Jurkat, Clone E6-1 (cell line): ENCODE measurements at regions not wholly inside any gene's neighbourhood (a gene's known extent, or its start where the extent isn't known, plus 50 kb on each side); places are given as distances from the start of the nearest gene placed in this dataset.
"Not testable (repeated sequence)": the region's sequence is repeated elsewhere in the genome, so short reads cannot be mapped to it uniquely, and the experiment has no call there.

Experiments
- DNase-seq: peaks from one replicate; pipeline ENCODE4 v3.0.0-alpha.2; 2011; ENCODE audit warnings: low read depth, low spot score
- H3K4me3 ChIP-seq: 2 replicates; pipeline ENCODE4 v1.5.1; 2011; ENCODE audit warnings: mild to moderate bottlenecking, low read length, control low read depth, moderate library complexity

- not testable (repeated sequence) for DNase-seq, H3K4me3 ChIP-seq
Measured at GRCh38 chr16:88145376-88145775, 194.1 kb downstream of the BANP start.

DNA sequence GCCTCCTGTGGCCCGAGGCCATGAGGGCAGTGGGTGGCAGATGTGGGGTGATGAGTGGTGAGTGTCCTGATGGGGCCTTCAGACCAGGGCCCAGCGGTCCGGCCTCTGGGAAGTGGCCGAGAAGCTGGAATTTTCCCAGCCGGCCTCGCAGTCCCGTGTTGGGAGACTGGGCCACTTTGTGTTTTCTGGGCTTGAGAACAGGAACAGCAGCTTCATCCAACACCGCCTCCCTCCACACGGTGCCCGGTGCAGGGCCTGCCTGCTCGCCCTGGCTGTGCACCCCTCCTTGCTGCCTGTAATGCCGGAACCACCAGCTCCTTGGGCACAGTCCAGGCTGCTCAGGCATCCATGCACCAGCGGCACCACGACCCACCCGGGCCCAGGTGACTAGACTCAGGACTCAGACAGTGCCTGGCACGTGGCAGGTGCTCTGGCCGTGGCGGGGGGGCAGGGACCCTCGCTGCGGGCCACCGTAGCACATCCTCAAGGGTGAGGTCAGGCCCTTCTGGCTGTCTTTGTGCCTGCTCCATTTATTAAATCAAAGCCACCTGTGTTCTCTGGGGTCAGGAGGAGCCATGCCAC lies 194.7 kb downstream of the BANP start:
- H3K4me3 ChIP-seq, DNase-seq: not testable (repeated sequence)

- DNase-seq, H3K4me3 ChIP-seq: not testable (repeated sequence)
Measured at GRCh38 chr16:88148078-88148477, 196.8 kb downstream of the BANP start.

DNA sequence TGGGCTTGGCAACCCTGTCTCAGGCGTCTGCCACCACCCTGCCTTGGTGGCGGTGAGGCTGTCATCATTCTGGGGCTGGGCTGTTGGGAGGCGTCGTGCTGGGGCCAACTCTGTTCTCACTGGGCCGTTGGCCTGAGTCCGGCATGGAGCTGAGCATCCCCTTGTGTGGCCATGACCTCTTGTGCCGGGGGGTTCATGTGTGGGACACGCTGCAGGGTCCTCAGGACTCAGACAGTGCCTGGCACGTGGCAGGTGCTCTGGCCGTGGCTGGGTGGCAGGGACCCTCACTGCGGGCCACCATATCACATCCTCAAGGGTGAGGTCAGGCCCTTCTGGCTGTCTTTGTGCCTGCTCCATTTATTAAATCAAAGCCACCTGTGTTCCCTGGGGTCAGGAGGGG lies 197.4 kb downstream of the BANP start:
- not testable (repeated sequence) for DNase-seq, H3K4me3 ChIP-seq

- not testable (repeated sequence) for H3K4me3 ChIP-seq, DNase-seq
Measured at GRCh38 chr16:88149158-88149603, 197.9 kb downstream of the BANP start.

DNA sequence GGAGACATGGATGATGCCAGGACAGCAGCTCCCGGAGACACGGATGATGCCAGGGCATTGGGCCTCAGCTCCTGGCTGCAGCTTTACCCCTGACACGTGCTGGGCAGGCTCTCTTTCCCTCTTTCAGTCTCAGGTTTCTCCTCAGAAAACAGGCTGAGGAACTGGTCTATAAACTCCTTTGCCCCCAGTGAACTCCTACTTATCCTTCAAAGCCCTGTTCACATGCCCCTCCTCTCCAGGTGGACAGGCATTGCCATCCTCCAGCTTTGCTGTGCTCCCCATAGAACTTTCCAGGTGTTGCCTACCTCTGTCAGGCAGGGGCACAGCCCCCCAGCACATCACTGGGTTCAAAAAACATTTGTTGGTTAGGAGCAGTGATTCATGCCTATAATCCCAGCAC lies 198.4 kb downstream of the BANP start:
- DNase-seq, H3K4me3 ChIP-seq: not testable (repeated sequence)

DNA sequence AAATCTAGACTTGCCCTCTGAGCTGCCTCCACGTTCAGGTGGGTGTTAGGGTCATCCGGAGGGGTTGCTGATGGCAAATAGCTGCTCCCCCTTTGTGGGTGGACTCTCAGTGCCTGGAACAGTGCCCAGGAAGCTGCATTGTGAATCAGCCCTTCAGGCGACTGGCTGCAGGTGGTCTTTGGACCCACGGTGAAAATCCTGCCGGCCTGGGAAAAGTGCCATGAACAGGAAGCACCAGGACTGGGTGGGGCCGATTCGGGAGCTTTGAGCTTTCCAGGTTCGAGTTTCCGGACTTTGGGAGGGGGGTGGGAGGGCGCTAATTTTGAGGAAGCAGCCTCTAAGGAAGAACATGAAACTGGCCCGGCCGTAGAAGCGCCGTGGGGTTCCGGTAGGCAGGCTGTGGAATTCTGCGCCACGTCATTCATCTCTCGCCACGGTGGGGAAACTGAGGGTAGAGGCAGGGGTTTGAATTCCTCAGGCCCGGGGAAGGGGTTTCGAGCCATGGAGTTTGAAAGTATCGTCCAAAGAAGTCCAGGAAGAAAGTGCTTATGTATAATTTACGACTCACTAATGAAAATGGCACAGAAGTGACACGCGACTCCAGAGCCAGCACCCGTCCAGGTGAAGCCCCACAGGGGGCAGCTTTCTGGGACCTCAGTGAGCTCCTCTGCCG lies 199.4 kb downstream of the BANP start:
- not testable (repeated sequence) for H3K4me3 ChIP-seq, DNase-seq

GRCh38 chr16:88151129-88151499 lies 199.9 kb downstream of the BANP start:
- not testable (repeated sequence) for H3K4me3 ChIP-seq, DNase-seq

DNA sequence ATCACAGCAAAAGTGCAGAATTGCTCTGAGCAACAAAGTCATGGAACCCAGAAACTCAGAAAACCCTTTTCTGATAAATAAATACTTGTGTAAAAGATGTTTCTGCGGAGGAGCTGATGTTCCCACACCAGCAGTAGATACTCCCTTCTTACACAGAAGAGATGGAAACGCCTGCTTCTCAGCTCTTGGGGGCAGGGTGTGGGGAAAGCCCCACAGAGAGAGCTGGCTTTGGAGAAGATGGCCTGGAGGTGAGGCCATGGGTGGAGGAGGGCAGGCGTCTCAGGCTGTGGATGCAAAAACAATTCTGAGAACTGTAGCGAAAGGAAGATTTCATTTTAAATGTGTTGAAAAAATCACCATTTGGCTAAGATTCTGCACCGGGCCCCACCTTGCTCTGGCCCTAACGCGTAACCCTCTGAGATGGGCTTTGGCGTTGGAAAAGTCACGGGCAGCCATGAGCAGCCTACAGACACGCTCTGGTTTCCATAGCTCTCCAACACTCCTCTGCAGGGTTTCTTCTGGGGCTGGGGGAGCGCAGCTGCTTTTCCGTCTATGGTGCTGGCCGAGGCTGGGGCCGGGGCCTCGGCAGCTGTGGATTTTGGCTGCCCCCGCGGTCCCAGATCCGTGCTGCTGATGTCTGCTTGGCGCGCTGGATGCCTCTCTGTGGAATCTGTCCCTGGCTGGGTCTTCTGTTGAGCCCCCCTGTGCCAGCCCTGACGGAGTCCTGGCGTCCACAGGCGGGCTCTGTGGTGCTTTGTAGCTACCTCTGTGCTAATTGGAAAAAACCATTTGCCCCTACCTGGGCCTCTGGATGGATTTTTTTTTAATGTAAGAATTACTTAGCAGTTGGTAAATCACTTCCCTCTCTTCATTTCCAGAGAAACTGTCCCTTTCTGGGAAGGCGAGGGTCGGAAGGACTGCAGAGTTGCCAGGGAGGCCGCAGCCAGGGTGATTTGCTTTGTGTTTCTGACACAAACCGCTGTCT lies 200.9 kb downstream of the BANP start:
- H3K4me3 ChIP-seq, DNase-seq: not testable (repeated sequence)

DNA sequence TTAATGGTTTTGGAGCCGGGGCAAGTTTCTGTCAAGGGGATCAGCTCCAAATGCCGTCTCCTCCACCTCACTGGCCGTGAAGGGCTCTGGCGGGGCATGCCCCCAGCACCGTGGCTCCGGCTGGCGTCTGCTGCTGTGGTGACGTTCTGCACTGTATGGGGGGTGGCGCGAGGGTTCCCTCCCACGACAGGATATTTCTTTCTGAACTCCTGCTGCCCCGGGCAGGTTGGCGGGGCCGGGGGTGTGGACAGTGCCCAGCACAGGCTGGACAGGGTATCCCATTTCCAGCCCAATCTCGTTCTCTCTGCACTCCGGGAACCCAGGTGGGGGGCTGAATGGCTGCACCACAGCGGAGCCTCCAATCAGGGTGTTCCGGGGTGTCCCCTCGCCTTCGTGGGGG lies 201.6 kb downstream of the BANP start:
- not testable (repeated sequence) for H3K4me3 ChIP-seq, DNase-seq

GRCh38 chr16:88153516-88153915 lies 202.3 kb downstream of the BANP start:
- not testable (repeated sequence) for DNase-seq, H3K4me3 ChIP-seq

DNA sequence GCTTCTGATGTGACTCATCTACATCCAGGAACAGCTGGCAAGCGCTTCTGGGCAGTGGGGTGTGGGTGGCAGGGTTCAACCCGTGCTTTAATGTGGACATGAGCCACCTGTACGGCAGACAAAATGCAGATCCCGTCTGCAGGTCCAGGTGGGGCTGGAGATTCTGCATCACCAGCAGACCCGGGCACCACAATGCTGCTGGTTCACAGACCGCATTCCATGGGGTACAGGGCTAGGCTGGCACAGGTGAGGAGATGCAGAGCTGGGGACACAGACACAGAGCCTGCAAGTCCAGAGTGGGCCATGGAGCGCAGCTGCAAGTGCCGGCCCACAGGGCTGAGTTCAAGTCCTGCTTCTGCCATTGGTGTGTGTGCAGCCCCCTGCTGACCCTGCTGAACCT lies 203.7 kb downstream of the BANP start:
- H3K4me3 ChIP-seq: not testable (repeated sequence)

GRCh38 chr16:88155681-88156080 lies 204.4 kb downstream of the BANP start:
- not testable (repeated sequence) for DNase-seq, H3K4me3 ChIP-seq

More for the DNA sequence above, 203.7 kb downstream of the BANP start:
- not testable (repeated sequence) for DNase-seq

GRCh38 chr16:88156640-88157283 lies 205.5 kb downstream of the BANP start:
- H3K4me3 ChIP-seq, DNase-seq: not testable (repeated sequence)

- not testable (repeated sequence) for DNase-seq, H3K4me3 ChIP-seq
Measured at GRCh38 chr16:88157686-88158085, 206.5 kb downstream of the BANP start.

DNA sequence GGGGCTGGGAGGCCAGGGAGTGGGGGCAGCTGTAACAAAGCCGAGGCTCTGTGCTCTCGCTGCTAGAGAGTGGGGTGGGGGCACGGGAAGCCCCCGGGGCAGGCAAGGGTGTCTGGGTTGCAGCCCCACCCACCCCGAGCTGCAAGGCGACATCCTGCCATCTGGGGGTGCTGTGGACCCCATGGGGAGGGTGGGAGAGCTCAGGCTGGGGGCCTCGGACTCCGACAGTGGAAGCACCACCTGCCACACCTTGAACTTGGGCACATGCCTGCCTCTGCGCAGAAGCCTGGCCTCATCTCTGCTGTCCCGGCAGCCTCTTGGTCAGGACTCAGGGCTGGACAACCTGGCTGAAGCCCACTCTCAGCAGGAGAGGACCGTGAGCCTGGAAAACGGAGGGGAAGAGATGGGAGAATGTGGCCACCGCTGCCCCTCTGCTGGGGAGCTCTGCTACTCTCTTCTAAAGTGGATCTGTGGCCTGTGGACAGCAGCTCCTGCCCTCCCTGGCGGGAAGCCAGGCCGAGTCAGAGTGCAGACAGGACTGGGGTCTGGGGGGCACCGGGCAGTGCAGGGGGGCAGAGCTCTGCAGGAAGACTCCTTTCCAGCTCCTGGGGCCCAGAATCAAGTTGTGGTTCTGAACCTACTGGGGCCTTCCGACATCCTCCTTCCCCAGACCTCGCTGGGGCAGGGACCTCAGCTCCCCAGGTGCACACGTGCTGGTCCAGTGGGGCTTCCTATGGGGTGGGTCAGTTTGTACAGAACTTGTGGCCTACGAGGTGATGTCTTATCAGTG lies 207.2 kb downstream of the BANP start:
- not testable (repeated sequence) for DNase-seq, H3K4me3 ChIP-seq

GRCh38 chr16:88159046-88159896 lies 208.0 kb downstream of the BANP start:
- not testable (repeated sequence) for H3K4me3 ChIP-seq, DNase-seq
